ENCODE measurements at regions not wholly inside any gene's neighbourhood (a gene's known extent, or its start where the extent isn't known, plus 50 kb on each side); places are given as distances from the start of the nearest gene placed in this dataset.
"Not testable (repeated sequence)": the region's sequence is repeated elsewhere in the genome, so short reads cannot be mapped to it uniquely, and the experiment has no call there.

- H3K36me3 ChIP-seq (replicated peaks in 1 of 2; ENCODE audit: control insufficient read depth in 1 of 2, insufficient read depth in 2 of 2, low read length in 2 of 2): no peaks in the 10 kb centered on the region
- H2AFZ ChIP-seq (ENCODE audit: insufficient read depth, low read depth, low read length, poor library complexity, severe bottlenecking): no peak overlapping the region
- H3K9me3 Mint-ChIP-seq: peaks cover 0 to 8% (median 2%) of the 10 kb centered on the region in 7 donors
- H3K27me3 Mint-ChIP-seq (ENCODE audit: low read depth in 3 of 3): no peaks in the 10 kb centered on the region
- no peak for DNase-seq
- H3K4me3 Mint-ChIP-seq: no peak overlapping the region
- intact Hi-C loops (cut with micrococcal nuclease): no loop called here
- no peak overlapping the region for H3K4me3 ChIP-seq (replicated peaks in 1 of 3; ENCODE audit: low read depth in 2 of 3, low read length in 3 of 3)
- no peaks in the 10 kb centered on the region for H3K36me3 Mint-ChIP-seq
- H3K4me1 ChIP-seq (ENCODE audit: control insufficient read depth in 1 of 2, insufficient read depth in 2 of 2, low read length in 2 of 2): no peaks in the 10 kb centered on the region
- no peak overlapping the region for H3K27ac ChIP-seq (ENCODE audit: low read depth in 1 of 2, low read length in 2 of 2)
- no peak overlapping the region for H3K9ac ChIP-seq (ENCODE audit: insufficient read depth, low read length, poor library complexity, severe bottlenecking)
- no peaks in the 10 kb centered on the region for H3K9me3 ChIP-seq (replicated peaks in 1 of 2; ENCODE audit: control insufficient read depth in 1 of 2, insufficient read depth in 1 of 2, low read length in 2 of 2)
- H3K4me1 Mint-ChIP-seq: no peaks in the 10 kb centered on the region
- no CpG with 5 or more reads among the region's 2 CpGs for WGBS (ENCODE audit: insufficient coverage)
- H3K27ac Mint-ChIP-seq: no peak overlapping the region
- TF ChIP-seq CTCF (IDR thresholded peaks at IDR 0.05): no peak
- H3K27me3 ChIP-seq (ENCODE audit: control insufficient read depth in 2 of 2, insufficient read depth in 2 of 2, low read length in 2 of 2): no peaks in the 10 kb centered on the region
- no peaks in the 10 kb centered on the region for H4K20me1 ChIP-seq (ENCODE audit: insufficient read depth, low read length)
- H3K79me2 ChIP-seq (ENCODE audit: insufficient read depth, low read length): no peaks in the 10 kb centered on the region
- H3K4me2 ChIP-seq (replicated peaks; ENCODE audit: extremely low read depth, low read length, poor library complexity, severe bottlenecking): no peak overlapping the region
These were observed 384.0 kb upstream of the SASH1 start for GRCh38 chr6:147958683-147959082.

DNA sequence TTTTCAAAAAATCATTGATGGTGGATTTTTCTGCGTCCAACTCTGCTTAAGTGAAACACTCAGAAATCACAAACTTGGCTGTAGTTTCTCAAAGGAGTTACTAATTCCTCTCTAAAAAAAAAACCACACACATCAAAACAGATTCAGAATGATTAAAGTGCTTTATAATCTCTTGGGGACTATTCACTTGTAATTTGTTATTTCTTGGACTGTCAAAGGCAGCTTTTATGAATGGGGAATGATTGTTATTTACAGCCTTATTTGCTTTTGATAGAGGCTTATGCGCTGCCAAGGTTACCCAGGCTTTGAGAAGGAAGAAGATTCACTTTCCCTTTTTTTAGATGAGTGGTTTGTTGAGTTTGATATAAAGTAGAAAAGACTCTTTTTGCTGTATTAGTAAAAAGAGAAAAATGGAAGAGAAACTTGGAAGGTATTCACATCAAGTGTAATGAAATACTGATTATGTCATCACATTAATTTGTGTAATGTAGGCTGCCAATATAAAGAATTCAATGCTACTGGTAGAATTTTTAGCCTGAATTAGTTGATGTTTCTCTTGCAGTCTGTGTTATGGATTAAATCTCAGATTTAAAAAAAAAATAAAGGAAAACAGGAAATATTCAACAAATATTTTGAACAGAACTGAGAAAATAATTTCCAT is 381.0 kb upstream of the SASH1 start:
- no peaks in the 10 kb centered on the region for H3K4me1 Mint-ChIP-seq
- no peak overlapping the region for H3K9ac ChIP-seq (ENCODE audit: insufficient read depth, low read length, poor library complexity, severe bottlenecking)
- H3K27me3 ChIP-seq (ENCODE audit: control insufficient read depth in 2 of 2, insufficient read depth in 2 of 2, low read length in 2 of 2): no peaks in the 10 kb centered on the region
- no peaks in the 10 kb centered on the region for H4K20me1 ChIP-seq (ENCODE audit: insufficient read depth, low read length)
- peaks cover 0 to 11% (median 2%) of the 10 kb centered on the region in 7 donors for H3K9me3 Mint-ChIP-seq
- WGBS (ENCODE audit: insufficient coverage): no CpG with 5 or more reads among the region's 2 CpGs
- no peak overlapping the region for H3K4me3 Mint-ChIP-seq
- TF ChIP-seq CTCF (IDR thresholded peaks at IDR 0.05): no peak
- no peak overlapping the region for H3K27ac Mint-ChIP-seq
- H3K9me3 ChIP-seq (replicated peaks in 1 of 2; ENCODE audit: control insufficient read depth in 1 of 2, insufficient read depth in 1 of 2, low read length in 2 of 2): no peaks in the 10 kb centered on the region
- H3K27me3 Mint-ChIP-seq (ENCODE audit: low read depth in 3 of 3): no peaks in the 10 kb centered on the region
- DNase-seq: no peak
- no peaks in the 10 kb centered on the region for H3K4me1 ChIP-seq (ENCODE audit: control insufficient read depth in 1 of 2, insufficient read depth in 2 of 2, low read length in 2 of 2)
- H3K79me2 ChIP-seq (ENCODE audit: insufficient read depth, low read length): no peaks in the 10 kb centered on the region
- no peak overlapping the region for H2AFZ ChIP-seq (ENCODE audit: insufficient read depth, low read depth, low read length, poor library complexity, severe bottlenecking)
- H3K4me3 ChIP-seq (replicated peaks in 1 of 3; ENCODE audit: low read depth in 2 of 3, low read length in 3 of 3): no peak overlapping the region
- no peak overlapping the region for H3K4me2 ChIP-seq (replicated peaks; ENCODE audit: extremely low read depth, low read length, poor library complexity, severe bottlenecking)
- intact Hi-C loops (cut with micrococcal nuclease): no loop called here
- H3K36me3 ChIP-seq (replicated peaks in 1 of 2; ENCODE audit: control insufficient read depth in 1 of 2, insufficient read depth in 2 of 2, low read length in 2 of 2): no peaks in the 10 kb centered on the region
- H3K27ac ChIP-seq (ENCODE audit: low read depth in 1 of 2, low read length in 2 of 2): no peak overlapping the region
- H3K36me3 Mint-ChIP-seq: no peaks in the 10 kb centered on the region

DNA sequence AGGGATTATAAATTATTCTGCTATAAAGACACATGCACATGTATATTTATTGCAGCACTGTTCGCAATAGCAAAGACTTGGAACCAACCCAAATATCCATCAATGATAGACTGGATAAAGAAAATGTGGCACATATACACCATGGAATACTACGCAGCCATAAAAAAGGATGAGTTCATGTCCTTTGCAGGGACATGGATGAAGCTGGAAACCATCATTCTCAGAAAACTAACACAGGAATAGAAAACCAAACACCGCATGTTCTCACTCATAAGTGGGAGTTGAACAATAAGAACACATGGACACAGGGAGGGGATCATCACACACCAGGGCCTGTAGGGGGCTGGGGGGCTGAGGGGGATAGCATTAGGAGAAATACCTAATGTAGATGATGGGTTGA is 377.2 kb upstream of the SASH1 start:
- H3K27ac Mint-ChIP-seq: not testable (repeated sequence)

More for the DNA sequence above, 377.2 kb upstream of the SASH1 start:
- H3K27ac ChIP-seq (ENCODE audit: low read depth in 1 of 2, low read length in 2 of 2); H3K36me3 ChIP-seq (replicated peaks in 1 of 2; ENCODE audit: control insufficient read depth in 1 of 2, insufficient read depth in 2 of 2, low read length in 2 of 2); H3K79me2 ChIP-seq (ENCODE audit: insufficient read depth, low read length); H3K4me1 ChIP-seq (ENCODE audit: control insufficient read depth in 1 of 2, insufficient read depth in 2 of 2, low read length in 2 of 2); H3K9ac ChIP-seq (ENCODE audit: insufficient read depth, low read length, poor library complexity, severe bottlenecking); DNase-seq; H3K9me3 ChIP-seq (replicated peaks in 1 of 2; ENCODE audit: control insufficient read depth in 1 of 2, insufficient read depth in 1 of 2, low read length in 2 of 2); H3K4me3 Mint-ChIP-seq; H3K27me3 ChIP-seq (ENCODE audit: control insufficient read depth in 2 of 2, insufficient read depth in 2 of 2, low read length in 2 of 2); H3K36me3 Mint-ChIP-seq; H3K9me3 Mint-ChIP-seq; H4K20me1 ChIP-seq (ENCODE audit: insufficient read depth, low read length); H3K4me2 ChIP-seq (replicated peaks; ENCODE audit: extremely low read depth, low read length, poor library complexity, severe bottlenecking); H2AFZ ChIP-seq (ENCODE audit: insufficient read depth, low read depth, low read length, poor library complexity, severe bottlenecking); H3K4me3 ChIP-seq (replicated peaks in 1 of 3; ENCODE audit: low read depth in 2 of 3, low read length in 3 of 3); H3K4me1 Mint-ChIP-seq; intact Hi-C loops (cut with micrococcal nuclease); H3K27me3 Mint-ChIP-seq (ENCODE audit: low read depth in 3 of 3): not testable (repeated sequence)
- no CpG with 5 or more reads among the region's 3 CpGs for WGBS (ENCODE audit: insufficient coverage)
